Adrenal gland (tissue), 5 donors: ENCODE measurements at regions not wholly inside any gene's neighbourhood (a gene's known extent, or its start where the extent isn't known, plus 50 kb on each side); places are given as distances from the start of the nearest gene placed in this dataset.

Source experiments
- POLR2A ChIP-seq, 2 donors: fragments of 450-650 bp; IDR thresholded peaks; one replicate each; pipeline ENCODE4 v1.6.1; 2017; ENCODE audit warnings: antibody characterized with exemption in 2 of 2, mild to moderate bottlenecking in 2 of 2, moderate library complexity in 1 of 2
- TF ChIP-seq, protein P1 (sequence below), 6 experiments: fragments of 450-650 bp in 4 of 6; fragments of 200-600 bp in 2 of 6; sonication (generic) in 1 of 6; IDR thresholded peaks; 1 replicate in 5 of 6; 2 replicates in 1 of 6; pipeline versions ENCODE4 v1.5.1 to v1.8.0; 2016 to 2021; ENCODE audit warnings: antibody characterized with exemption in 6 of 6, mild to moderate bottlenecking in 2 of 6, moderate library complexity in 1 of 6
- donor health status: DM: no; HTN: no; CAD: no.

DNA sequence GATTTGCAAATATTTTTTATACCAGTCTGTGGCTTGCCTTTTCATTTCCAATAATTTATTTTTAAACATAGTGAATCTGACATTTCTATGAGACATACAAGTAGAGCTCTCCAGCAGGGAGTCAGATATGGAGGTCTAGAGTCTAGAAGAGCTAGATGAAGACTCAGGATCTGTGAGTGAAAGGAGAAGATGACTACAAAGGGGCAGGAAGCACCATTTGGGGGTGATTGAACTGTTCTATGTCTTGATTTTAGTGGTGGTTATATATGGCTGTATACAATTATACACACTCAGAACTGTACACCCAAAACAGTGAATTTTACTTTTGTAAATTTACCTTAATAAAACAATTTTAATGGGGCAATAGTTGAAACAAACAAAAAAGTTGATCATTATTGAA is 127.9 kb upstream of the BACH2 start:
- no peak for TF ChIP-seq POLR2A (IDR thresholded peaks at IDR 0.05)
- TF ChIP-seq, protein P1, sequence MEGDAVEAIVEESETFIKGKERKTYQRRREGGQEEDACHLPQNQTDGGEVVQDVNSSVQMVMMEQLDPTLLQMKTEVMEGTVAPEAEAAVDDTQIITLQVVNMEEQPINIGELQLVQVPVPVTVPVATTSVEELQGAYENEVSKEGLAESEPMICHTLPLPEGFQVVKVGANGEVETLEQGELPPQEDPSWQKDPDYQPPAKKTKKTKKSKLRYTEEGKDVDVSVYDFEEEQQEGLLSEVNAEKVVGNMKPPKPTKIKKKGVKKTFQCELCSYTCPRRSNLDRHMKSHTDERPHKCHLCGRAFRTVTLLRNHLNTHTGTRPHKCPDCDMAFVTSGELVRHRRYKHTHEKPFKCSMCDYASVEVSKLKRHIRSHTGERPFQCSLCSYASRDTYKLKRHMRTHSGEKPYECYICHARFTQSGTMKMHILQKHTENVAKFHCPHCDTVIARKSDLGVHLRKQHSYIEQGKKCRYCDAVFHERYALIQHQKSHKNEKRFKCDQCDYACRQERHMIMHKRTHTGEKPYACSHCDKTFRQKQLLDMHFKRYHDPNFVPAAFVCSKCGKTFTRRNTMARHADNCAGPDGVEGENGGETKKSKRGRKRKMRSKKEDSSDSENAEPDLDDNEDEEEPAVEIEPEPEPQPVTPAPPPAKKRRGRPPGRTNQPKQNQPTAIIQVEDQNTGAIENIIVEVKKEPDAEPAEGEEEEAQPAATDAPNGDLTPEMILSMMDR (IDR thresholded peaks at IDR 0.05) = no peak
